ENCODE measurements at regions not wholly inside any gene's neighbourhood (a gene's known extent, or its start where the extent isn't known, plus 50 kb on each side); places are given as distances from the start of the nearest gene placed in this dataset.

- TF ChIP-seq ZFX (IDR thresholded peaks at IDR 0.05; ENCODE audit: borderline replicate concordance): no peak
- TF ChIP-seq, protein P1, sequence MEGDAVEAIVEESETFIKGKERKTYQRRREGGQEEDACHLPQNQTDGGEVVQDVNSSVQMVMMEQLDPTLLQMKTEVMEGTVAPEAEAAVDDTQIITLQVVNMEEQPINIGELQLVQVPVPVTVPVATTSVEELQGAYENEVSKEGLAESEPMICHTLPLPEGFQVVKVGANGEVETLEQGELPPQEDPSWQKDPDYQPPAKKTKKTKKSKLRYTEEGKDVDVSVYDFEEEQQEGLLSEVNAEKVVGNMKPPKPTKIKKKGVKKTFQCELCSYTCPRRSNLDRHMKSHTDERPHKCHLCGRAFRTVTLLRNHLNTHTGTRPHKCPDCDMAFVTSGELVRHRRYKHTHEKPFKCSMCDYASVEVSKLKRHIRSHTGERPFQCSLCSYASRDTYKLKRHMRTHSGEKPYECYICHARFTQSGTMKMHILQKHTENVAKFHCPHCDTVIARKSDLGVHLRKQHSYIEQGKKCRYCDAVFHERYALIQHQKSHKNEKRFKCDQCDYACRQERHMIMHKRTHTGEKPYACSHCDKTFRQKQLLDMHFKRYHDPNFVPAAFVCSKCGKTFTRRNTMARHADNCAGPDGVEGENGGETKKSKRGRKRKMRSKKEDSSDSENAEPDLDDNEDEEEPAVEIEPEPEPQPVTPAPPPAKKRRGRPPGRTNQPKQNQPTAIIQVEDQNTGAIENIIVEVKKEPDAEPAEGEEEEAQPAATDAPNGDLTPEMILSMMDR (IDR thresholded peaks at IDR 0.05): no peak
- no peak overlapping the region for H3K27ac ChIP-seq
These were observed 1115.5 kb downstream of the TAF11L14 start for GRCh38 chr5:18749763-18750162.

GRCh38 chr5:18752317-18752716 lies 1118.1 kb downstream of the TAF11L14 start:
- TF ChIP-seq, protein P1 (IDR thresholded peaks at IDR 0.05): no peak
- no peak for TF ChIP-seq ZFX (IDR thresholded peaks at IDR 0.05; ENCODE audit: borderline replicate concordance)
- no peak overlapping the region for H3K27ac ChIP-seq

GRCh38 chr5:18754201-18754600 lies 1119.9 kb downstream of the TAF11L14 start:
- H3K27ac ChIP-seq: no peak overlapping the region
- TF ChIP-seq, protein P1 (IDR thresholded peaks at IDR 0.05): no peak
- TF ChIP-seq ZFX (IDR thresholded peaks at IDR 0.05; ENCODE audit: borderline replicate concordance): no peak

DNA sequence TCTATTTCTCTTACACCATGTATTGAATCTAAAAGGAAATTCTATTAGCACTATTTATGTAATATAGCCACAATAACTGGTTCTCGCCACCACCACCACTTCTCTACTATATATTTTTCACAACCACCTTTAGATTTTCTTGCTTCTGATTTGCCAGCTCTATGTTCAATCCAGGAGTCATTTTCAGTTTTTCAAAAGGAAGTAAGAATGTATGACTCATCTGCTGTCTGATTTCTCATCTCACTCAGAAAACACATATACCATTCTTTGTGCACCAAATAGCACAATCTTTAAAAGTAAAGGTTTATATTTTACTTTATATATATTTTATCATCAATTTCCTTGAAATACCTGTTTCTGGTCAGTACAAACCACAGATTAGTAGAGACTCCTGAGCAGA lies 1127.5 kb downstream of the TAF11L14 start:
- no peak overlapping the region for H3K27ac ChIP-seq
- TF ChIP-seq ZFX (IDR thresholded peaks at IDR 0.05; ENCODE audit: borderline replicate concordance): no peak
- TF ChIP-seq, protein P1 (IDR thresholded peaks at IDR 0.05): no peak

GRCh38 chr5:18764161-18764560 lies 1129.9 kb downstream of the TAF11L14 start:
- no peak overlapping the region for H3K27ac ChIP-seq
- TF ChIP-seq, protein P1 (IDR thresholded peaks at IDR 0.05): no peak
- TF ChIP-seq ZFX (IDR thresholded peaks at IDR 0.05; ENCODE audit: borderline replicate concordance): no peak

GRCh38 chr5:18765304-18765703 lies 1131.0 kb downstream of the TAF11L14 start:
- no peak overlapping the region for H3K27ac ChIP-seq
- no peak for TF ChIP-seq ZFX (IDR thresholded peaks at IDR 0.05; ENCODE audit: borderline replicate concordance)
- TF ChIP-seq, protein P1 (IDR thresholded peaks at IDR 0.05): no peak

- TF ChIP-seq ZFX (IDR thresholded peaks at IDR 0.05; ENCODE audit: borderline replicate concordance): no peak
- TF ChIP-seq, protein P1 (IDR thresholded peaks at IDR 0.05): no peak
These were observed 1136.9 kb downstream of the TAF11L14 start for GRCh38 chr5:18771097-18771610.

More at GRCh38 chr5:18771097-18771610, 1136.9 kb downstream of the TAF11L14 start:
- H3K27ac ChIP-seq: no peak overlapping the region

Data from 22Rv1 (cell line).